ENCODE measurements at regions not wholly inside any gene's neighbourhood (a gene's known extent, or its start where the extent isn't known, plus 50 kb on each side); places are given as distances from the start of the nearest gene placed in this dataset.
A peak's percentile ranks its signal among the peaks of the same experiment; 100 is the strongest.

DNA sequence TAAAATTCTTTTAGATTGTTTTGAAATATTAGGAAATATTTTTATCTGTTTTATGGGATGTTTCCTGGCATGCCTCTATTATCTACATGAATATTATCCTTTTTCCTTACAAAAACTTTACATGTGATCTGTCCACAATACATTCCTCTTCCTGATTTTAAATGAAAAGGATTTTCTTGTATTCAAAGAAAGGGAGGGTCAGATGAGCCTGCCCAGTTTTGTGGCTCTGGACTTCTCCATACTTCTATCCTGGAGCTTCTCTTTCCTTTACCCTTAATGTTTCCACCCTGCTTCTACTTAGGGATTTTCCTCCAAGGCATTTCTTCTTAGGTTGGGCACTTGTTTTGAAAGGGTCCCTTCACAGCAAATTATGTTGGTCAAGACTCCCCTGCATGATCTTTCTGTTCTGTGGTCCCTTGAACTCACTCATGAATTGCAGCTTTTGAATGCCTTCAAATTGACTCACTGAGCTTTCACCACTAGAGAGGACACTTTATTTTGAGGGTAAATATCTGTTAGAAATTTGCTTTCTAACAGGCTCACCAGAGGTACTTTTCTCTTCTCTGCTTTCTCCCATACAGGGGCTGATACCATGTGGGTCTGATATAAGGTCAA is 104.9 kb downstream of the CENPW start:
- no peak overlapping the region for H3K23ac ChIP-seq (ENCODE audit: low read depth, low read length)
- no peak overlapping the region for H3K9ac ChIP-seq (ENCODE audit: low read depth, low read length)
- H3K4ac ChIP-seq (ENCODE audit: low read depth, low read length) = no peak overlapping the region
- H2BK15ac ChIP-seq (ENCODE audit: low read depth, low read length) = no peak overlapping the region
- H3K18ac ChIP-seq (ENCODE audit: low read depth, low read length) = no peak overlapping the region
- H3K9me1 ChIP-seq (ENCODE audit: insufficient read depth, low read length) = no peaks in the 10 kb centered on the region
- ChIA-PET CTCF (interaction anchor here (0.7 kb wide), 1 partner anchor 149 kb away, joined by 3 read pairs; no protein-coding TSS in a partner anchor), POLR2A (ENCODE audit: unreplicated experiment) (no interaction called here)
- H4K5ac ChIP-seq (ENCODE audit: low read depth, low read length) = no peak overlapping the region
- H4K91ac ChIP-seq (ENCODE audit: insufficient read depth, low read depth, low read length) = no peak overlapping the region
- H3K9me3 ChIP-seq (ENCODE audit: control insufficient read depth, insufficient read depth, low read length) = no peaks in the 10 kb centered on the region
- ATAC-seq (ENCODE audit: low read depth) (peak; percentile 63), DNase-seq (peak; percentile 23)
- BruUV-seq (replicated peaks) = no TSS peak
- no peak overlapping the region for H3K56ac ChIP-seq (ENCODE audit: extremely low read depth, insufficient read depth, low read length)
- no peak overlapping the region for H2AFZ ChIP-seq (replicated peaks; ENCODE audit: low read length, poor library complexity)
- H2BK20ac ChIP-seq (ENCODE audit: low read depth, low read length) = no peak overlapping the region
- H4K8ac ChIP-seq (ENCODE audit: low read depth in 2 of 2, low read length in 2 of 2) = no peak overlapping the region
- no peaks in the 10 kb centered on the region for H3K4me1 ChIP-seq (ENCODE audit: control insufficient read depth, insufficient read depth, low read length)
- dilution Hi-C loops (cut with HindIII; ENCODE audit: low sequenced_read_pairs, unreplicated experiment) = no loop called here
- H4K20me1 ChIP-seq (ENCODE audit: insufficient read depth, low read length) = no peaks in the 10 kb centered on the region
- no peak overlapping the region for H2BK120ac ChIP-seq (ENCODE audit: low read depth, low read length)
- no peak overlapping the region for H2AK9ac ChIP-seq (replicated peaks; ENCODE audit: low read depth, low read length, poor library complexity)
- H2BK5ac ChIP-seq (ENCODE audit: low read depth, low read length, poor library complexity, severe bottlenecking) = no peak overlapping the region
- no peaks in the 10 kb centered on the region for H3K79me1 ChIP-seq (ENCODE audit: low read depth in 1 of 2, low read length in 2 of 2)
- no peaks in the 10 kb centered on the region for H3K36me3 ChIP-seq (ENCODE audit: control insufficient read depth, insufficient read depth, low read length)
- in situ Hi-C loops (cut with MboI; ENCODE audit: low sequenced_read_pairs) = no loop called here
- intact Hi-C loops (cut with micrococcal nuclease) = no loop called here
- no peak for TF ChIP-seq CHD1 (IDR thresholded peaks at IDR 0.05; ENCODE audit: low read depth, low read length)
- TF ChIP-seq, protein P1, sequence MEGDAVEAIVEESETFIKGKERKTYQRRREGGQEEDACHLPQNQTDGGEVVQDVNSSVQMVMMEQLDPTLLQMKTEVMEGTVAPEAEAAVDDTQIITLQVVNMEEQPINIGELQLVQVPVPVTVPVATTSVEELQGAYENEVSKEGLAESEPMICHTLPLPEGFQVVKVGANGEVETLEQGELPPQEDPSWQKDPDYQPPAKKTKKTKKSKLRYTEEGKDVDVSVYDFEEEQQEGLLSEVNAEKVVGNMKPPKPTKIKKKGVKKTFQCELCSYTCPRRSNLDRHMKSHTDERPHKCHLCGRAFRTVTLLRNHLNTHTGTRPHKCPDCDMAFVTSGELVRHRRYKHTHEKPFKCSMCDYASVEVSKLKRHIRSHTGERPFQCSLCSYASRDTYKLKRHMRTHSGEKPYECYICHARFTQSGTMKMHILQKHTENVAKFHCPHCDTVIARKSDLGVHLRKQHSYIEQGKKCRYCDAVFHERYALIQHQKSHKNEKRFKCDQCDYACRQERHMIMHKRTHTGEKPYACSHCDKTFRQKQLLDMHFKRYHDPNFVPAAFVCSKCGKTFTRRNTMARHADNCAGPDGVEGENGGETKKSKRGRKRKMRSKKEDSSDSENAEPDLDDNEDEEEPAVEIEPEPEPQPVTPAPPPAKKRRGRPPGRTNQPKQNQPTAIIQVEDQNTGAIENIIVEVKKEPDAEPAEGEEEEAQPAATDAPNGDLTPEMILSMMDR (conservative IDR thresholded peaks at IDR 0.05; ENCODE audit: low read depth, low read length) = no peak
- TF ChIP-seq RFX5 (IDR thresholded peaks at IDR 0.05; ENCODE audit: low read depth, low read length) = no peak
- TF ChIP-seq, protein P2, sequence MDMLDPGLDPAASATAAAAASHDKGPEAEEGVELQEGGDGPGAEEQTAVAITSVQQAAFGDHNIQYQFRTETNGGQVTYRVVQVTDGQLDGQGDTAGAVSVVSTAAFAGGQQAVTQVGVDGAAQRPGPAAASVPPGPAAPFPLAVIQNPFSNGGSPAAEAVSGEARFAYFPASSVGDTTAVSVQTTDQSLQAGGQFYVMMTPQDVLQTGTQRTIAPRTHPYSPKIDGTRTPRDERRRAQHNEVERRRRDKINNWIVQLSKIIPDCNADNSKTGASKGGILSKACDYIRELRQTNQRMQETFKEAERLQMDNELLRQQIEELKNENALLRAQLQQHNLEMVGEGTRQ (IDR thresholded peaks at IDR 0.05; ENCODE audit: low read depth, low read length) = no peak
- TF ChIP-seq NFE2L2 (IDR thresholded peaks at IDR 0.05; ENCODE audit: low read depth, low read length) = no peak
- H3K4me2 ChIP-seq (ENCODE audit: low read depth, low read length) = no peak overlapping the region
- H2AK5ac ChIP-seq (ENCODE audit: low read depth, low read length) = no peak overlapping the region
- H3K14ac ChIP-seq (replicated peaks; ENCODE audit: low read depth, low read length) = no peak overlapping the region
- H3K27me3 ChIP-seq (ENCODE audit: control insufficient read depth, insufficient read depth, low read length) = no peaks in the 10 kb centered on the region
- H3K27ac ChIP-seq (ENCODE audit: insufficient read depth, low read length) = no peak overlapping the region
- H3K4me3 ChIP-seq (ENCODE audit: insufficient read depth, low read depth, low read length) = no peak overlapping the region
